SK-N-SH (cell line): ENCODE measurements at regions not wholly inside any gene's neighbourhood (a gene's known extent, or its start where the extent isn't known, plus 50 kb on each side); places are given as distances from the start of the nearest gene placed in this dataset.

Experiments used
- CTCF ChIA-PET: fragments of 300-600, 350-600 bp; formaldehyde crosslinking; extraction: SDS; loops from one replicate; lab custom pipeline; 2021; lab: Yijun Ruan, JAX
- POLR2A ChIA-PET: fragments of 350-600 bp; sonication (Branson Sonifier 250); formaldehyde crosslinking; extraction: SDS; loops from one replicate; lab custom pipeline; 2020; ENCODE audit warnings: antibody characterized with exemption, inconsistent platforms; lab: Yijun Ruan, JAX
- DNase-seq: peaks from one replicate; pipeline ENCODE4 v3.0.0; 2012
- H2AFZ ChIP-seq: fragments of 200-600 bp; sonication (generic); 2 replicates; pipeline ENCODE4 v1.8.1; 2016; ENCODE audit warnings: antibody characterized with exemption, mild to moderate bottlenecking, low read depth
- H3F3A ChIP-seq: fragments of 200-600 bp; sonication (generic); replicated peaks from 2 replicates; pipeline ENCODE3; 2016; ENCODE audit warnings: antibody characterized with exemption, mild to moderate bottlenecking; ENCODE audit not compliant: insufficient read depth
- H3K27ac ChIP-seq, 2 experiments: fragments of 200-500 bp in 1 of 2; fragments of 200-600 bp in 1 of 2; sonication (Bioruptor generic) in 1 of 2; sonication (generic), shearing (Covaris generic) in 1 of 2; 2 replicates each; pipeline versions ENCODE4 v1.5.1 to v1.6.1; 2014 to 2016; ENCODE audit warnings: low read depth in 2 of 2, inconsistent platforms in 1 of 2, low read length in 1 of 2, mild to moderate bottlenecking in 1 of 2, mixed read lengths in 1 of 2
- H3K27me3 ChIP-seq: fragments of 200-600 bp; sonication (generic), shearing (Covaris generic); 2 replicates; pipeline ENCODE4 v1.6.1; 2016; ENCODE audit warnings: mixed run types; ENCODE audit not compliant: insufficient read depth
- H3K36me3 ChIP-seq, 2 experiments: fragments of 200-500 bp in 1 of 2; fragments of 200-600 bp in 1 of 2; sonication (Bioruptor generic) in 1 of 2; sonication (generic) in 1 of 2; replicated peaks in 1 of 2; 2 replicates each; pipeline versions ENCODE3 to v1.5.1; 2014 to 2016; ENCODE audit warnings: low read length in 1 of 2, mild to moderate bottlenecking in 1 of 2; ENCODE audit not compliant: insufficient read depth in 2 of 2, control insufficient read depth in 1 of 2
- H3K4me1 ChIP-seq, 2 experiments: fragments of 200-500 bp in 1 of 2; fragments of 200-600 bp in 1 of 2; sonication (Bioruptor generic) in 1 of 2; sonication (generic), shearing (Covaris generic) in 1 of 2; 2 replicates each; pipeline versions ENCODE4 v1.5.1 to v1.6.1; 2014 to 2016; ENCODE audit warnings: low read depth in 1 of 2, low read length in 1 of 2, mixed run types in 1 of 2; ENCODE audit not compliant: insufficient read depth in 2 of 2, control insufficient read depth in 1 of 2
- H3K4me2 ChIP-seq: fragments of 200-600 bp; sonication (generic), shearing (Covaris generic); 2 replicates; pipeline ENCODE4 v1.6.1; 2017; ENCODE audit warnings: mixed run types
- H3K4me3 ChIP-seq, 2 experiments: fragments of 200-500 bp in 1 of 2; fragments of 200-600 bp in 1 of 2; sonication (Bioruptor generic) in 1 of 2; sonication (generic), shearing (Covaris generic) in 1 of 2; 2 replicates each; pipeline versions ENCODE4 v1.5.1 to v1.8.1; 2014 to 2016; ENCODE audit warnings: low read depth in 2 of 2, inconsistent platforms in 1 of 2, low read length in 1 of 2, mild to moderate bottlenecking in 1 of 2, mixed read lengths in 1 of 2, moderate library complexity in 1 of 2
- H3K79me2 ChIP-seq: fragments of 200-600 bp; sonication (generic); 2 replicates; pipeline ENCODE4 v1.8.1; 2017; ENCODE audit warnings: mild to moderate bottlenecking; ENCODE audit not compliant: insufficient read depth
- H3K9ac ChIP-seq: fragments of 200-600 bp; sonication (generic); 2 replicates; pipeline ENCODE4 v1.6.1; 2017; ENCODE audit warnings: mixed run types
- H3K9me2 ChIP-seq: fragments of 200-600 bp; sonication (generic); 2 replicates; pipeline ENCODE4 v1.6.1; 2017; ENCODE audit warnings: mixed run types
- H3K9me3 ChIP-seq: fragments of 200-600 bp; sonication (generic); 2 replicates; pipeline ENCODE4 v1.6.1; 2017; ENCODE audit warnings: mixed run types, mild to moderate bottlenecking, moderate library complexity
- H4K20me1 ChIP-seq: fragments of 200-600 bp; sonication (generic); 2 replicates; pipeline ENCODE4 v1.6.1; 2017; ENCODE audit warnings: mild to moderate bottlenecking, mixed run types; ENCODE audit not compliant: insufficient read depth
- CTCF ChIP-seq: fragments of 200-600 bp; sonication (generic); IDR thresholded peaks from 2 replicates; pipeline ENCODE4 v1.6.1; 2017; ENCODE audit warnings: antibody characterized with exemption, mild to moderate bottlenecking, moderate library complexity
- ELF1 ChIP-seq: IDR thresholded peaks from 2 replicates; pipeline ENCODE4 v1.4.0; 2012
- GABPA ChIP-seq: IDR thresholded peaks from 2 replicates; pipeline ENCODE4 v1.4.0; 2012; ENCODE audit warnings: low read depth, mild to moderate bottlenecking
- GATA2 ChIP-seq: sonication (generic); formaldehyde crosslinking; IDR thresholded peaks from 2 replicates; pipeline ENCODE4 v1.5.0; 2020; ENCODE audit warnings: mild to moderate bottlenecking, missing genetic modification reagents
- MAX ChIP-seq: IDR thresholded peaks from 2 replicates; pipeline ENCODE4 v1.4.0; 2012; ENCODE audit warnings: low read depth
- MXI1 ChIP-seq: IDR thresholded peaks from 2 replicates; pipeline ENCODE4 v1.6.1; 2012; ENCODE audit warnings: mild to moderate bottlenecking, low read depth, low read length, improper control_type of control experiment
- NFIC ChIP-seq: IDR thresholded peaks from 2 replicates; pipeline ENCODE4 v1.4.0; 2012; ENCODE audit warnings: borderline replicate concordance
- NRF1 ChIP-seq: IDR thresholded peaks from 2 replicates; pipeline ENCODE4 v1.6.1; 2012; ENCODE audit warnings: low read depth, mild to moderate bottlenecking, low read length
- POLR2AphosphoS5 ChIP-seq: IDR thresholded peaks from 2 replicates; pipeline ENCODE4 v1.6.1; 2012; ENCODE audit warnings: low read depth, low read length
- RCOR1 ChIP-seq: fragments of 150-350 bp; IDR thresholded peaks from 2 replicates; pipeline ENCODE4 v1.6.1; 2017; ENCODE audit warnings: antibody characterized with exemption, low read length
- REST ChIP-seq: IDR thresholded peaks from 2 replicates; pipeline ENCODE4 v1.6.1; 2012; ENCODE audit warnings: mild to moderate bottlenecking, low read depth, low read length, moderate library complexity
- RXRA ChIP-seq: IDR thresholded peaks from 2 replicates; pipeline ENCODE4 v1.4.0; 2012; ENCODE audit warnings: low read depth, mild to moderate bottlenecking, borderline replicate concordance
- SMC3 ChIP-seq: IDR thresholded peaks from 2 replicates; pipeline ENCODE4 v1.6.1; 2012; ENCODE audit warnings: low read depth, low read length, improper control_type of control experiment
- TAF1 ChIP-seq: IDR thresholded peaks from 2 replicates; pipeline ENCODE4 v1.6.1; 2012; ENCODE audit warnings: low read depth, mild to moderate bottlenecking, low read length, moderate library complexity, borderline replicate concordance
- TEAD4 ChIP-seq: IDR thresholded peaks from 2 replicates; pipeline ENCODE4 v1.4.0; 2012; ENCODE audit warnings: mild to moderate bottlenecking, borderline replicate concordance; ENCODE audit not compliant: insufficient read depth
- USF1 ChIP-seq: IDR thresholded peaks from 2 replicates; pipeline ENCODE4 v1.4.0; 2012; ENCODE audit warnings: low read depth, borderline replicate concordance
- USF2 ChIP-seq: fragments of 150-350 bp; IDR thresholded peaks from 2 replicates; pipeline ENCODE4 v1.6.1; 2017; ENCODE audit warnings: antibody characterized with exemption, low read length, low read depth, borderline replicate concordance
- YY1 ChIP-seq: IDR thresholded peaks from 2 replicates; pipeline ENCODE4 v1.4.0; 2012; ENCODE audit warnings: low read depth, mild to moderate bottlenecking
- WGBS: methylation state at CpG from one replicate; pipeline ENCODE4 v1.1.6; 2017; ENCODE audit warnings: low lambda C conversion rate; 5-methylcytosine and 5-hydroxymethylcytosine counted together

GRCh38 chr7:89908736-89909135 is 245.5 kb upstream of the STEAP1 start:
- Histone ChIP-seq H3K79me2 (no peaks in the 10 kb centered on the region), H4K20me1 (no peaks in the 10 kb centered on the region), H2AFZ (no peak overlapping the region), H3K9me2 (no peaks in the 10 kb centered on the region), H3K4me3 (no peak overlapping the region), H3K27me3 (no peaks in the 10 kb centered on the region), H3K9ac (no peak overlapping the region), H3K9me3 (no peaks in the 10 kb centered on the region), H3K36me3 (no peaks in the 10 kb centered on the region), H3K27ac (no peak overlapping the region), H3F3A (no peaks in the 10 kb centered on the region), H3K4me2 (no peak overlapping the region), H3K4me1 (no peaks in the 10 kb centered on the region; a peak in 1 of 4 replicates)
- DNase-seq: no peak
- CTCF ChIA-PET: no interaction called here
- POLR2A ChIA-PET: no interaction called here
- WGBS: 28% methylated on average over 2 of the region's 2 CpGs
- TF ChIP-seq ELF1: no peak
- no peak for TF ChIP-seq NFIC
- no peak for TF ChIP-seq GABPA
- no peak for TF ChIP-seq USF1
- TF ChIP-seq NRF1: no peak
- no peak for TF ChIP-seq TEAD4
- TF ChIP-seq POLR2AphosphoS5: no peak
- no peak for TF ChIP-seq YY1
- TF ChIP-seq TAF1: no peak
- TF ChIP-seq SMC3: no peak
- no peak for TF ChIP-seq REST
- TF ChIP-seq GATA2 (CRISPR knock-in tag): no peak
- no peak for TF ChIP-seq RXRA
- no peak for TF ChIP-seq RCOR1
- no peak for TF ChIP-seq USF2

- Histone ChIP-seq H3K9me2 (no peaks in the 10 kb centered on the region), H3K27me3 (no peaks in the 10 kb centered on the region; the same call in 1 of the 2 replicates), H3K9me3 (no peaks in the 10 kb centered on the region), H3K4me1 (no peaks in the 10 kb centered on the region; a peak in 2 of 4 replicates), H3K4me3 (no peak overlapping the region), H3K79me2 (no peaks in the 10 kb centered on the region), H3K36me3 (no peaks in the 10 kb centered on the region), H3K4me2 (no peak overlapping the region), H2AFZ (no peak overlapping the region), H3K27ac (no peak overlapping the region), H4K20me1 (no peaks in the 10 kb centered on the region), H3F3A (no peaks in the 10 kb centered on the region), H3K9ac (no peak overlapping the region)
- POLR2A ChIA-PET: no interaction called here
- WGBS: 9% methylated on average over 2 of the region's 2 CpGs
- CTCF ChIA-PET: no interaction called here
- no peak for DNase-seq
- no peak for TF ChIP-seq MAX
- TF ChIP-seq RCOR1: no peak
- no peak for TF ChIP-seq CTCF
- TF ChIP-seq USF2: no peak
- TF ChIP-seq MXI1: no peak
These were observed 239.6 kb upstream of the STEAP1 start for GRCh38 chr7:89914711-89915110.
